ENCODE measurements at regions not wholly inside any gene's neighbourhood (a gene's known extent, or its start where the extent isn't known, plus 50 kb on each side); places are given as distances from the start of the nearest gene placed in this dataset.

- TF ChIP-seq YY1 (IDR thresholded peaks at IDR 0.05) (no peak), CTCF (IDR thresholded peaks at IDR 0.05; ENCODE audit: low read depth, low read length, missing input control) (no peak), GABPA (IDR thresholded peaks at IDR 0.05 in 1 of 2, conservative IDR thresholded peaks at IDR 0.05 in 1 of 2) (no peak), HNF4G (IDR thresholded peaks at IDR 0.05) (no peak), JUND (IDR thresholded peaks at IDR 0.05) (no peak), FOXA2 (IDR thresholded peaks at IDR 0.05) (no peak), RAD21 (IDR thresholded peaks at IDR 0.05) (no peak), TAF1 (conservative IDR thresholded peaks at IDR 0.05) (no peak), RXRA (IDR thresholded peaks at IDR 0.05) (no peak), REST (IDR thresholded peaks at IDR 0.05) (no peak)
- TF ChIP-seq, protein P1, sequence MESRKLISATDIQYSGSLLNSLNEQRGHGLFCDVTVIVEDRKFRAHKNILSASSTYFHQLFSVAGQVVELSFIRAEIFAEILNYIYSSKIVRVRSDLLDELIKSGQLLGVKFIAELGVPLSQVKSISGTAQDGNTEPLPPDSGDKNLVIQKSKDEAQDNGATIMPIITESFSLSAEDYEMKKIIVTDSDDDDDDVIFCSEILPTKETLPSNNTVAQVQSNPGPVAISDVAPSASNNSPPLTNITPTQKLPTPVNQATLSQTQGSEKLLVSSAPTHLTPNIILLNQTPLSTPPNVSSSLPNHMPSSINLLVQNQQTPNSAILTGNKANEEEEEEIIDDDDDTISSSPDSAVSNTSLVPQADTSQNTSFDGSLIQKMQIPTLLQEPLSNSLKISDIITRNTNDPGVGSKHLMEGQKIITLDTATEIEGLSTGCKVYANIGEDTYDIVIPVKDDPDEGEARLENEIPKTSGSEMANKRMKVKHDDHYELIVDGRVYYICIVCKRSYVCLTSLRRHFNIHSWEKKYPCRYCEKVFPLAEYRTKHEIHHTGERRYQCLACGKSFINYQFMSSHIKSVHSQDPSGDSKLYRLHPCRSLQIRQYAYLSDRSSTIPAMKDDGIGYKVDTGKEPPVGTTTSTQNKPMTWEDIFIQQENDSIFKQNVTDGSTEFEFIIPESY (IDR thresholded peaks at IDR 0.05) = no peak
- TF ChIP-seq, protein P2, sequence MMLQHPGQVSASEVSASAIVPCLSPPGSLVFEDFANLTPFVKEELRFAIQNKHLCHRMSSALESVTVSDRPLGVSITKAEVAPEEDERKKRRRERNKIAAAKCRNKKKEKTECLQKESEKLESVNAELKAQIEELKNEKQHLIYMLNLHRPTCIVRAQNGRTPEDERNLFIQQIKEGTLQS (IDR thresholded peaks at IDR 0.05) = no peak
- TF ChIP-seq, protein P3, sequence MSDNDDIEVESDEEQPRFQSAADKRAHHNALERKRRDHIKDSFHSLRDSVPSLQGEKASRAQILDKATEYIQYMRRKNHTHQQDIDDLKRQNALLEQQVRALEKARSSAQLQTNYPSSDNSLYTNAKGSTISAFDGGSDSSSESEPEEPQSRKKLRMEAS (IDR thresholded peaks at IDR 0.05) = no peak
Observed at GRCh38 chr11:123334925-123335324, 95.1 kb upstream of the GRAMD1B start.
